Keratinocyte (primary cell): ENCODE measurements at regions not wholly inside any gene's neighbourhood (a gene's known extent, or its start where the extent isn't known, plus 50 kb on each side); places are given as distances from the start of the nearest gene placed in this dataset.

Experiments used
- DNase-seq: peaks from one replicate; pipeline ENCODE4 v3.0.0-alpha.2; 2011; ENCODE audit warnings: low read depth, missing footprints, low spot score
- FAIRE-seq: peaks from 2 replicates; lab custom pipeline; 2011; peaks lifted over from hg19 to GRCh38; lab: Jason Lieb, UNC
- H2AFZ ChIP-seq: 2 replicates; pipeline ENCODE4 v1.6.0; 2012; ENCODE audit warnings: low read length, control low read depth, inconsistent platforms; ENCODE audit not compliant: control insufficient read depth
- H3K27ac ChIP-seq: 2 replicates; pipeline ENCODE4 v1.5.1; 2011; ENCODE audit warnings: low read length; ENCODE audit not compliant: control insufficient read depth, insufficient read depth
- H3K27me3 ChIP-seq: 3 replicates; pipeline ENCODE4 v1.6.0; 2011; ENCODE audit warnings: low read length; ENCODE audit not compliant: control insufficient read depth, insufficient read depth; ENCODE audit errors: extremely low read depth
- H3K36me3 ChIP-seq, 2 experiments: 2 replicates in 1 of 2; 3 replicates in 1 of 2; pipeline ENCODE4 v1.5.1; 2011; ENCODE audit warnings: low read length in 2 of 2, mild to moderate bottlenecking in 1 of 2; ENCODE audit not compliant: control insufficient read depth in 2 of 2, insufficient read depth in 2 of 2; ENCODE audit errors: extremely low read depth in 1 of 2
- H3K4me1 ChIP-seq: 3 replicates; pipeline ENCODE4 v1.5.1; 2011; ENCODE audit warnings: low read length; ENCODE audit not compliant: control insufficient read depth, insufficient read depth; ENCODE audit errors: extremely low read depth
- H3K4me2 ChIP-seq: 3 replicates; pipeline ENCODE4 v1.6.0; 2011; ENCODE audit warnings: low read depth, low read length; ENCODE audit not compliant: control insufficient read depth, insufficient read depth; ENCODE audit errors: extremely low read depth
- H3K4me3 ChIP-seq, 3 experiments: fragments of 200-600 bp in 1 of 3; sonication (generic) in 1 of 3; 2 replicates in 2 of 3; 3 replicates in 1 of 3; pipeline ENCODE4 v1.5.1; 2011 to 2016; ENCODE audit warnings: low read length in 3 of 3, mild to moderate bottlenecking in 3 of 3, control low read depth in 2 of 3, inconsistent platforms in 1 of 3, low read depth in 1 of 3, mixed read lengths in 1 of 3, mixed run types in 1 of 3, moderate library complexity in 1 of 3; ENCODE audit not compliant: control insufficient read depth in 2 of 3, insufficient read depth in 2 of 3; ENCODE audit errors: extremely low read depth in 1 of 3
- H3K79me2 ChIP-seq: 2 replicates; pipeline ENCODE4 v1.6.0; 2012; ENCODE audit warnings: low read length; ENCODE audit not compliant: control insufficient read depth, insufficient read depth
- H3K9ac ChIP-seq: 3 replicates; pipeline ENCODE4 v1.6.0; 2011; ENCODE audit warnings: low read length; ENCODE audit not compliant: control insufficient read depth, insufficient read depth; ENCODE audit errors: extremely low read depth
- H3K9me1 ChIP-seq: 3 replicates; pipeline ENCODE4 v1.6.0; 2011; ENCODE audit warnings: low read length; ENCODE audit not compliant: control insufficient read depth, insufficient read depth; ENCODE audit errors: extremely low read depth
- H3K9me3 ChIP-seq: 2 replicates; pipeline ENCODE4 v1.5.1; 2012; ENCODE audit warnings: low read depth, low read length; ENCODE audit not compliant: control insufficient read depth
- H4K20me1 ChIP-seq: 3 replicates; pipeline ENCODE4 v1.6.0; 2011; ENCODE audit warnings: low read length; ENCODE audit not compliant: control insufficient read depth, insufficient read depth; ENCODE audit errors: extremely low read depth
- CTCF ChIP-seq, 3 experiments: IDR thresholded peaks in 1 of 3; conservative IDR thresholded peaks in 1 of 3; optimal IDR thresholded peaks in 1 of 3; 2 replicates in 2 of 3; 3 replicates in 1 of 3; pipeline versions ENCODE3 to v1.5.1; 2011; ENCODE audit warnings: low read length in 3 of 3, mild to moderate bottlenecking in 3 of 3, moderate library complexity in 2 of 3, control low read depth in 1 of 3, inconsistent platforms in 1 of 3; ENCODE audit not compliant: insufficient read depth in 2 of 3; ENCODE audit errors: extremely low read depth in 1 of 3
- EZH2 ChIP-seq: IDR thresholded peaks from one replicate; pipeline ENCODE4 v1.6.1; 2012; ENCODE audit warnings: inconsistent platforms, mild to moderate bottlenecking, low read length, moderate library complexity
- dilution Hi-C: fragments of 300-500 bp; cut with MboI; formaldehyde crosslinking; loops from one replicate; pipeline ENCODE4 v1.7.0; 2020; ENCODE audit warnings: low sequenced_read_pairs; ENCODE audit not compliant: extremely low pct_ligation_motif_present

DNA sequence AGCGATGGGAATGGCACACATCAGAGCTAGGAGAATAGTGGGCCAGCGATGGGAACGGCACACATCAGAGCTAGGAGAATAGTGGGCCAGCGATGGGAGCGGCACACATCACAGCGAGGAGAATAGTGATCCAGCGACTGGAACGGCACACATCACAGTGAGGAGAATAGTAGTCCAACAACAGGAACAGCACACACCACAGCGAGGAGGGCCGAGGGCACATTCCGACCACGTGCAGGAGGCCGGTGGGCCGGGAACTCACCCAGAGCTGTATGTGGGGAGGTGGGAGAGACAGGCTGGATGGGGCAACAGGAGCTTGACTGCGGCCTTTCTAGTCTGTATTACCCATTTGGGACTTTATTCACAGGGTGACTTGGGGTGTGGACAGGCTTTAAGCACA lies 271.1 kb upstream of the IRX4 start:
- TF ChIP-seq CTCF (optimal IDR thresholded peaks at IDR 0.05 in 1 of 3, IDR thresholded peaks at IDR 0.05 in 1 of 3, conservative IDR thresholded peaks at IDR 0.05 in 1 of 3; ENCODE audit: extremely low read depth in 1 of 3, insufficient read depth in 2 of 3, low read length in 3 of 3): no peak
- TF ChIP-seq EZH2: no peak
- Histone ChIP-seq H4K20me1 (no peaks in the 10 kb centered on the region), H3K4me2 (no peak overlapping the region), H3K27me3 (no peaks in the 10 kb centered on the region), H3K4me3 (no peak overlapping the region), H3K9me1 (no peaks in the 10 kb centered on the region), H3K9ac (no peak overlapping the region), H3K79me2 (no peaks in the 10 kb centered on the region), H2AFZ (no peak overlapping the region), H3K36me3 (no peaks in the 10 kb centered on the region), H3K9me3 (no peaks in the 10 kb centered on the region), H3K27ac (no peak overlapping the region), H3K4me1 (peaks cover 29% of the 10 kb centered on the region)
- DNase-seq (no peak), FAIRE-seq (no peak)
- dilution Hi-C loops: no loop called here

DNA sequence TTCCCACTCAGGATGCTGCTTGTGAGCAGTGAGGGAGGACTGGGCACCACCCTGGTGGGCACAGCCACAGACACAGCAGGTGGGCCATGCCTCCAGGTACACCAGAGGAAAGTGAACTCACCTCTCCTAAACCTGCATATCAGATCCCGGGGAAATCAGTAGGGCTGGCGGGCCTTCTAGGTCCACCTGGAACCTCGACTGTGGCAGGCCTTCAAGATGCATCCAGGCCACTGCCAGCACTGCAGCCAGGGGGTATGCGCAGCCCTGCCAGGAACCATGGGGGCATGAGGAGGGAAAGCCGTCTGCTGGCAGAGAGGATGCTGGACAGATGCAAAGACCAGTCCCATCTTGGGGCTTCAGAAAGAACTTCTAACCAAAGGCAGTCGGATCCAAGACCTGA lies 270.6 kb upstream of the IRX4 start:
- Histone ChIP-seq H3K9ac (no peak overlapping the region), H3K79me2 (no peaks in the 10 kb centered on the region), H3K4me2 (no peak overlapping the region), H4K20me1 (no peaks in the 10 kb centered on the region), H3K4me3 (no peak overlapping the region), H3K9me3 (no peaks in the 10 kb centered on the region), H3K9me1 (no peaks in the 10 kb centered on the region), H3K27ac (no peak overlapping the region), H3K36me3 (no peaks in the 10 kb centered on the region), H3K4me1 (peaks cover 26% of the 10 kb centered on the region), H2AFZ (no peak overlapping the region), H3K27me3 (no peaks in the 10 kb centered on the region)
- TF ChIP-seq CTCF (optimal IDR thresholded peaks at IDR 0.05 in 1 of 3, IDR thresholded peaks at IDR 0.05 in 1 of 3, conservative IDR thresholded peaks at IDR 0.05 in 1 of 3; ENCODE audit: extremely low read depth in 1 of 3, insufficient read depth in 2 of 3, low read length in 3 of 3) (no peak), EZH2 (no peak)
- dilution Hi-C loops: no loop called here
- DNase-seq (no peak), FAIRE-seq (no peak)
